HCT116 (cell line): ENCODE measurements at regions not wholly inside any gene's neighbourhood (a gene's known extent, or its start where the extent isn't known, plus 50 kb on each side); places are given as distances from the start of the nearest gene placed in this dataset.

Experiments used
- ATAC-seq: fragments of 200-7000 bp; cut with Tn5 transposase; 2 replicates; pipeline ENCODE4 v1.9.1; 2020; ENCODE audit warnings: mild to moderate bottlenecking, moderate library complexity
- BruUV-seq: library from RNA; stranded (reverse); fragments of 400-500 nt; replicated peaks from 2 replicates; lab custom pipeline; 2021; lab: Mats Ljungman, UMichigan
- CTCF ChIA-PET: fragments of 300-600 bp; sonication (Branson Sonifier 250); formaldehyde crosslinking; loops from one replicate; lab custom pipeline; 2021; ENCODE audit warnings: antibody characterized with exemption; lab: Charles Lee
- POLR2A ChIA-PET: fragments of 300-600, 350-600 bp; sonication (Branson Sonifier 250); formaldehyde crosslinking; loops from one replicate; lab custom pipeline; 2021; ENCODE audit warnings: antibody characterized with exemption; lab: Charles Lee
- RAD21 ChIA-PET, 2 experiments: fragments of 300-600 bp; sonication (Branson Sonifier 250); formaldehyde crosslinking; loops; one replicate each; lab custom pipeline; 2023; ENCODE audit warnings: low total read pairs in 2 of 2; ENCODE audit not compliant: uncharacterized antibody in 2 of 2, unreplicated experiment in 2 of 2, low non-redundant PET in 1 of 2; lab: Charles Lee
- DNase-seq: peaks from one replicate; pipeline ENCODE4 v3.0.0-alpha.2; 2010; ENCODE audit warnings: low read depth, low spot score
- H2AFZ ChIP-seq: fragments of 200-600 bp; shearing (Covaris generic), sonication (generic); 2 replicates; pipeline ENCODE4 v1.6.1; 2017; ENCODE audit warnings: low read depth, mixed run types, mixed read lengths, antibody characterized with exemption, low read length; ENCODE audit not compliant: poor library complexity, severe bottlenecking
- H3K27ac ChIP-seq: 2 replicates; pipeline ENCODE4 v1.5.1; 2012; ENCODE audit warnings: low read depth, low read length
- H3K27me3 ChIP-seq: fragments of 200-600 bp; sonication (generic); 2 replicates; pipeline ENCODE4 v1.6.1; 2016; ENCODE audit warnings: mixed run types, low read length, mixed read lengths; ENCODE audit not compliant: insufficient read depth
- H3K36me3 ChIP-seq, 2 experiments: fragments of 200-500 bp in 1 of 2; fragments of 200-600 bp in 1 of 2; sonication (Bioruptor generic) in 1 of 2; sonication (generic) in 1 of 2; 2 replicates each; pipeline versions ENCODE4 v1.5.1 to v1.6.1; 2014 to 2016; ENCODE audit warnings: low read length in 2 of 2, inconsistent platforms in 1 of 2, mixed read lengths in 1 of 2, mixed run types in 1 of 2; ENCODE audit not compliant: insufficient read depth in 2 of 2, control insufficient read depth in 1 of 2
- H3K4me1 ChIP-seq, 2 experiments: fragments of 200-600 bp in 1 of 2; sonication (generic) in 1 of 2; 2 replicates each; pipeline versions ENCODE4 v1.5.1 to v1.6.1; 2012 to 2017; ENCODE audit warnings: low read length in 2 of 2, inconsistent platforms in 1 of 2, mild to moderate bottlenecking in 1 of 2, mixed read lengths in 1 of 2, mixed run types in 1 of 2, moderate library complexity in 1 of 2; ENCODE audit not compliant: insufficient read depth in 2 of 2, control insufficient read depth in 1 of 2
- H3K4me2 ChIP-seq: fragments of 200-600 bp; sonication (generic); 2 replicates; pipeline ENCODE4 v1.6.1; 2017; ENCODE audit warnings: mixed run types, low read length, mixed read lengths
- H3K4me3 ChIP-seq, 2 experiments: fragments of 200-600 bp in 1 of 2; sonication (generic) in 1 of 2; replicated peaks in 1 of 2; 2 replicates each; pipeline ENCODE4 v1.5.1; 2011 to 2016; ENCODE audit warnings: low read length in 2 of 2, control low read depth in 1 of 2, low read depth in 1 of 2, mild to moderate bottlenecking in 1 of 2, mixed read lengths in 1 of 2, mixed run types in 1 of 2
- H3K79me2 ChIP-seq: fragments of 200-600 bp; sonication (generic); 2 replicates; pipeline ENCODE4 v1.6.1; 2017; ENCODE audit warnings: mild to moderate bottlenecking, mixed run types, low read length, moderate library complexity, mixed read lengths; ENCODE audit not compliant: insufficient read depth
- H3K9ac ChIP-seq: fragments of 200-600 bp; sonication (generic); 2 replicates; pipeline ENCODE4 v1.6.1; 2016; ENCODE audit warnings: low read length, mixed read lengths
- H3K9me2 ChIP-seq: fragments of 200-600 bp; sonication (generic), shearing (Covaris generic); 2 replicates; pipeline ENCODE4 v1.6.1; 2017; ENCODE audit warnings: mixed run types, mild to moderate bottlenecking, moderate library complexity; ENCODE audit not compliant: insufficient read depth
- H3K9me3 ChIP-seq, 2 experiments: fragments of 200-500 bp in 1 of 2; fragments of 200-600 bp in 1 of 2; sonication (Bioruptor generic) in 1 of 2; sonication (generic) in 1 of 2; 2 replicates each; pipeline ENCODE4 v1.6.1; 2014 to 2017; ENCODE audit warnings: low read length in 2 of 2, mixed read lengths in 2 of 2, inconsistent platforms in 1 of 2, low read depth in 1 of 2, mild to moderate bottlenecking in 1 of 2, mixed run types in 1 of 2, moderate library complexity in 1 of 2; ENCODE audit not compliant: control insufficient read depth in 1 of 2, insufficient read depth in 1 of 2
- H4K20me1 ChIP-seq: fragments of 200-600 bp; sonication (generic), shearing (Covaris generic); 2 replicates; pipeline ENCODE4 v1.6.1; 2017; ENCODE audit warnings: mixed run types, mild to moderate bottlenecking, moderate library complexity; ENCODE audit not compliant: insufficient read depth
- ATF3 ChIP-seq: IDR thresholded peaks from 2 replicates; pipeline ENCODE4 v1.6.1; 2012
- CBX3 ChIP-seq: IDR thresholded peaks from 2 replicates; pipeline ENCODE4 v1.6.1; 2012; ENCODE audit warnings: low read depth
- CEBPB ChIP-seq: IDR thresholded peaks from 2 replicates; pipeline ENCODE4 v1.6.1; 2012; ENCODE audit warnings: low read depth
- CTCF ChIP-seq, 3 experiments: fragments of 200-600 bp in 1 of 3; sonication (generic) in 1 of 3; IDR thresholded peaks in 2 of 3; conservative IDR thresholded peaks in 1 of 3; 2 replicates each; pipeline ENCODE4 v1.5.1; 2012 to 2017; ENCODE audit warnings: low read depth in 2 of 3, low read length in 2 of 3, antibody characterized with exemption in 1 of 3, borderline replicate concordance in 1 of 3, control low read depth in 1 of 3, mild to moderate bottlenecking in 1 of 3, mixed read lengths in 1 of 3, mixed run types in 1 of 3, moderate library complexity in 1 of 3; ENCODE audit not compliant: insufficient read depth in 1 of 3
- EGR1 ChIP-seq: IDR thresholded peaks from 2 replicates; pipeline ENCODE4 v1.6.1; 2012; ENCODE audit warnings: low read depth
- ELF1 ChIP-seq: IDR thresholded peaks from 2 replicates; pipeline ENCODE4 v1.6.1; 2012; ENCODE audit warnings: low read depth, borderline replicate concordance
- FOSL1 ChIP-seq: IDR thresholded peaks from 2 replicates; pipeline ENCODE4 v1.6.1; 2012; ENCODE audit warnings: low read depth
- POLR2AphosphoS5 ChIP-seq: IDR thresholded peaks from 2 replicates; pipeline ENCODE4 v1.6.1; 2011; ENCODE audit warnings: mild to moderate bottlenecking, low read depth, low read length, moderate library complexity
- RAD21 ChIP-seq: IDR thresholded peaks from 2 replicates; pipeline ENCODE4 v1.6.1; 2012; ENCODE audit warnings: low read depth, mild to moderate bottlenecking
- REST ChIP-seq: IDR thresholded peaks from 2 replicates; pipeline ENCODE4 v1.6.1; 2012; ENCODE audit warnings: low read depth
- SIN3A ChIP-seq: IDR thresholded peaks from 2 replicates; pipeline ENCODE4 v1.6.1; 2012; ENCODE audit warnings: low read depth
- SP1 ChIP-seq: IDR thresholded peaks from 2 replicates; pipeline ENCODE4 v1.6.1; 2012; ENCODE audit warnings: low read depth
- TCF7L2 ChIP-seq: IDR thresholded peaks from 2 replicates; pipeline ENCODE4 v1.7.0; 2011; ENCODE audit warnings: borderline replicate concordance, inconsistent platforms; ENCODE audit not compliant: insufficient read depth, insufficient read length; ENCODE audit errors: extremely low read depth
- ZFX ChIP-seq: fragments of 450-650 bp; IDR thresholded peaks from 2 replicates; pipeline ENCODE4 v1.6.1; 2017
- ZNF274 ChIP-seq: fragments of 200-500 bp; sonication (Bioruptor generic); IDR thresholded peaks from 2 replicates; pipeline ENCODE4 v1.6.1; 2014; ENCODE audit warnings: mild to moderate bottlenecking, low read depth, low read length, inconsistent platforms
- intact Hi-C: fragments of 100-400 bp; cut with micrococcal nuclease; formaldehyde crosslinking; loops from 2 replicates; pipeline ENCODE4 v1.10.0; 2022

GRCh38 chr3:177484206-177484605 lies 286.9 kb upstream of the TBL1XR1 start:
- RAD21 ChIA-PET: no interaction called here
- Histone ChIP-seq H3K4me2 (no peak overlapping the region), H3K4me3 (no peak overlapping the region), H3K9me2 (no peaks in the 10 kb centered on the region), H3K9ac (no peak overlapping the region), H3K27ac (no peak overlapping the region), H3K9me3 (no peaks in the 10 kb centered on the region), H4K20me1 (no peaks in the 10 kb centered on the region), H3K27me3 (no peaks in the 10 kb centered on the region), H2AFZ (no peak overlapping the region), H3K79me2 (no peaks in the 10 kb centered on the region), H3K4me1 (peaks cover 7 to 9% of the 10 kb centered on the region in 2 experiments), H3K36me3 (no peaks in the 10 kb centered on the region)
- ATAC-seq (no peak), DNase-seq (no peak)
- TF ChIP-seq CTCF (IDR thresholded peaks at IDR 0.05 in 2 of 3, conservative IDR thresholded peaks at IDR 0.05 in 1 of 3; ENCODE audit: borderline replicate concordance in 1 of 3, insufficient read depth in 1 of 3, low read depth in 2 of 3, low read length in 2 of 3) (no peak), CBX3 (no peak), SP1 (no peak), REST (no peak), ZNF274 (no peak), ATF3 (no peak), TCF7L2 (no peak), CEBPB (no peak), EGR1 (no peak), ZFX (no peak), FOSL1 (no peak), POLR2AphosphoS5 (no peak), ELF1 (no peak), SIN3A (no peak), RAD21 (no peak)
- POLR2A ChIA-PET: no interaction called here
- no TSS peak for BruUV-seq
- intact Hi-C loops: loop anchor here (10.0 kb wide), 1 partner anchor 289 kb away; the partner anchor contains the start of gene TBL1XR1
- CTCF ChIA-PET: no interaction called here
